GM20431 (cell line): ENCODE measurements at regions not wholly inside any gene's neighbourhood (a gene's known extent, or its start where the extent isn't known, plus 50 kb on each side); places are given as distances from the start of the nearest gene placed in this dataset.

ENCODE experiments used
- in situ Hi-C: fragments of 300-500 bp; cut with MseI, MboI; formaldehyde crosslinking; loops from one replicate; pipeline ENCODE4 v1.15.0; 2020; ENCODE audit warnings: low sequenced_read_pairs; ENCODE audit not compliant: unreplicated experiment

- in situ Hi-C loops, result no loop called here
These were observed 52.2 kb upstream of the SPACA1 start for GRCh38 chr6:87995461-87995860.

GRCh38 chr6:87993356-87993755, 54.3 kb upstream of the SPACA1 start:
- in situ Hi-C loops, result no loop called here

- in situ Hi-C loops, result no loop called here
These were observed 56.8 kb upstream of the SPACA1 start for GRCh38 chr6:87990871-87991270.

GRCh38 chr6:87982134-87982533, 65.5 kb upstream of the SPACA1 start:
- in situ Hi-C loops, result no loop called here

GRCh38 chr6:87979737-87980136, 67.9 kb upstream of the SPACA1 start:
- in situ Hi-C loops, result no loop called here

- in situ Hi-C loops, result no loop called here
These were observed 71.0 kb upstream of the SPACA1 start for GRCh38 chr6:87976616-87977015.

- in situ Hi-C loops, result no loop called here
These were observed 72.1 kb upstream of the SPACA1 start for GRCh38 chr6:87975561-87975960.

- in situ Hi-C loops, result no loop called here
These were observed 75.4 kb upstream of the SPACA1 start for GRCh38 chr6:87972279-87972678.

GRCh38 chr6:87971605-87972262, 75.9 kb upstream of the SPACA1 start:
- in situ Hi-C loops, result no loop called here

- in situ Hi-C loops, result no loop called here
These were observed 79.0 kb upstream of the SPACA1 start for GRCh38 chr6:87968435-87969278.

GRCh38 chr6:87965806-87966205, 81.8 kb upstream of the SPACA1 start:
- in situ Hi-C loops, result no loop called here

- in situ Hi-C loops, result no loop called here
These were observed 88.6 kb upstream of the SPACA1 start for GRCh38 chr6:87959083-87959482.

GRCh38 chr6:87951751-87952150, 95.9 kb upstream of the SPACA1 start:
- in situ Hi-C loops, result no loop called here

GRCh38 chr6:87950614-87951013, 97.0 kb upstream of the SPACA1 start:
- in situ Hi-C loops, result no loop called here

GRCh38 chr6:87949194-87949593, 98.4 kb upstream of the SPACA1 start:
- in situ Hi-C loops, result loop anchor here (25.0 kb wide), 2 partner anchors 538 to 913 kb away; no protein-coding TSS in a partner anchor

- in situ Hi-C loops, result loop anchor here (25.0 kb wide), 2 partner anchors 541 to 916 kb away; no protein-coding TSS in a partner anchor
These were observed 101.0 kb upstream of the SPACA1 start for GRCh38 chr6:87946669-87947068.

GRCh38 chr6:87945966-87946365, 101.7 kb upstream of the SPACA1 start:
- in situ Hi-C loops, result loop anchor here (25.0 kb wide), 2 partner anchors 541 to 916 kb away; no protein-coding TSS in a partner anchor

GRCh38 chr6:87945181-87945580, 102.5 kb upstream of the SPACA1 start:
- in situ Hi-C loops, result loop anchor here (25.0 kb wide), 2 partner anchors 542 to 917 kb away; no protein-coding TSS in a partner anchor

GRCh38 chr6:87944541-87944954, 103.1 kb upstream of the SPACA1 start:
- in situ Hi-C loops, result loop anchor here (25.0 kb wide), 2 partner anchors 543 to 918 kb away; no protein-coding TSS in a partner anchor

- in situ Hi-C loops, result loop anchor here (25.0 kb wide), 2 partner anchors 544 to 919 kb away; no protein-coding TSS in a partner anchor
These were observed 104.5 kb upstream of the SPACA1 start for GRCh38 chr6:87943191-87943590.
